CD4-positive, alpha-beta T cell (primary cell): ENCODE measurements at regions not wholly inside any gene's neighbourhood (a gene's known extent, or its start where the extent isn't known, plus 50 kb on each side); places are given as distances from the start of the nearest gene placed in this dataset.
A peak's percentile ranks its signal among the peaks of the same experiment; 100 is the strongest.
"Not testable (repeated sequence)": the region's sequence is repeated elsewhere in the genome, so short reads cannot be mapped to it uniquely, and the experiment has no call there.

Experiments used
- ATAC-seq: fragments of 200-7000 bp; cut with Tn5 transposase; one replicate; pipeline ENCODE4 v1.10.0; 2022; ENCODE audit warnings: mild to moderate bottlenecking; ENCODE audit not compliant: poor library complexity
- CTCF ChIA-PET: fragments of 350-600 bp; sonication (Branson Sonifier 250); formaldehyde crosslinking; loops from one replicate; lab custom pipeline; 2021; ENCODE audit warnings: antibody characterized with exemption, inconsistent platforms; lab: Charles Lee
- POLR2A ChIA-PET: fragments of 350-600 bp; sonication (Branson Sonifier 250); formaldehyde crosslinking; loops from one replicate; lab custom pipeline; 2021; ENCODE audit warnings: antibody characterized with exemption, inconsistent platforms; lab: Charles Lee
- DNase-seq, 14 experiments: peaks; one replicate each; pipeline ENCODE4 v3.0.0-alpha.2; 2013 to 2020; ENCODE audit warnings: mixed read lengths in 2 of 14
- H3K27ac ChIP-seq, 2 donors: one replicate each; pipeline versions ENCODE4 v1.5.1 to v1.7.0; 2013; ENCODE audit warnings: low read length in 2 of 2, low read depth in 1 of 2, mild to moderate bottlenecking in 1 of 2
- H3K27me3 ChIP-seq, 2 experiments: 1 replicate in 1 of 2; 2 replicates in 1 of 2; pipeline versions ENCODE4 v1.6.1 to v1.7.0; 2013; ENCODE audit warnings: low read length in 2 of 2, control low read depth in 1 of 2, mild to moderate bottlenecking in 1 of 2, moderate library complexity in 1 of 2; ENCODE audit not compliant: insufficient read depth in 2 of 2, control insufficient read depth in 1 of 2
- H3K36me3 ChIP-seq: one replicate; pipeline ENCODE4 v1.6.1; 2013; ENCODE audit warnings: low read length, control low read depth; ENCODE audit not compliant: insufficient read depth
- H3K4me1 ChIP-seq: one replicate; pipeline ENCODE4 v1.6.1; 2013; ENCODE audit warnings: low read length, control low read depth; ENCODE audit not compliant: insufficient read depth
- H3K4me3 ChIP-seq: one replicate; pipeline ENCODE4 v1.5.1; 2013; ENCODE audit warnings: mild to moderate bottlenecking, low read length, moderate library complexity
- H3K9me3 ChIP-seq, 2 experiments: 1 replicate in 1 of 2; 2 replicates in 1 of 2; pipeline versions ENCODE4 v1.6.1 to v1.7.0; 2013; ENCODE audit warnings: low read length in 2 of 2, mild to moderate bottlenecking in 2 of 2, control low read depth in 1 of 2, moderate library complexity in 1 of 2; ENCODE audit not compliant: control insufficient read depth in 1 of 2, insufficient read depth in 1 of 2
- H3K27ac Mint-ChIP-seq: one replicate; pipeline ENCODE4 v1.8.0; 2020; ENCODE audit warnings: mixed read lengths
- H3K27me3 Mint-ChIP-seq: one replicate; pipeline ENCODE4 v1.8.0; 2021; ENCODE audit warnings: mixed read lengths
- H3K36me3 Mint-ChIP-seq: one replicate; pipeline ENCODE4 v1.8.0; 2021; ENCODE audit warnings: low read depth, mixed read lengths
- H3K4me1 Mint-ChIP-seq: one replicate; pipeline ENCODE4 v1.8.0; 2021; ENCODE audit warnings: low read depth, mixed read lengths
- H3K4me3 Mint-ChIP-seq: one replicate; pipeline ENCODE4 v1.8.0; 2020; ENCODE audit warnings: mild to moderate bottlenecking, mixed read lengths
- H3K9me3 Mint-ChIP-seq: one replicate; pipeline ENCODE4 v1.8.0; 2020; ENCODE audit warnings: mixed read lengths
- CTCF ChIP-seq: fragments of 200-600 bp; IDR thresholded peaks from one replicate; pipeline ENCODE4 v1.8.0; 2022; ENCODE audit warnings: antibody characterized with exemption, mild to moderate bottlenecking
- intact Hi-C, 2 experiments: fragments of 100-400 bp; cut with DNase I in 1 of 2; cut with micrococcal nuclease in 1 of 2; formaldehyde crosslinking; loops; one replicate each; pipeline versions ENCODE4 v1.15.1 to v1.9.0; 2023 to 2025; cut with DNase I, micrococcal nuclease

- Mint-ChIP-seq H3K4me1 (no peaks in the 10 kb centered on the region), H3K9me3 (no peaks in the 10 kb centered on the region), H3K4me3 (no peak overlapping the region), H3K27ac (no peak overlapping the region), H3K36me3 (no peaks in the 10 kb centered on the region), H3K27me3 (peaks cover 2% of the 10 kb centered on the region)
- Histone ChIP-seq H3K9me3 (peaks cover 0 to 3% of the 10 kb centered on the region in 2 experiments), H3K4me3 (no peak overlapping the region), H3K27ac (no peak overlapping the region), H3K27me3 (no peaks in the 10 kb centered on the region), H3K4me1 (no peaks in the 10 kb centered on the region), H3K36me3 (no peaks in the 10 kb centered on the region)
- POLR2A ChIA-PET, result no interaction called here
- TF ChIP-seq CTCF, result no peak
- intact Hi-C loops, result no loop called here
- CTCF ChIA-PET, result no interaction called here
- DNase-seq (peak in 1 of 14 experiments; percentile 20), ATAC-seq (no peak)
Observed at GRCh38 chr10:78341953-78342614, 308.4 kb downstream of the RPS24 start.

- POLR2A ChIA-PET, result no interaction called here
- no peak overlapping the region for H3K4me3 Mint-ChIP-seq
- no peak overlapping the region for H3K27ac Mint-ChIP-seq
- H3K4me1 Mint-ChIP-seq, result no peaks in the 10 kb centered on the region
- peaks cover 9% of the 10 kb centered on the region for H3K27me3 Mint-ChIP-seq
- Histone ChIP-seq H3K4me1 (no peaks in the 10 kb centered on the region), H3K27me3 (no peaks in the 10 kb centered on the region), H3K4me3 (no peak overlapping the region), H3K9me3 (no peaks in the 10 kb centered on the region), H3K27ac (no peak overlapping the region), H3K36me3 (no peaks in the 10 kb centered on the region)
- CTCF ChIA-PET, result no interaction called here
- intact Hi-C loops, result no loop called here
- no peaks in the 10 kb centered on the region for H3K36me3 Mint-ChIP-seq
- TF ChIP-seq CTCF, result no peak
- ATAC-seq (no peak), DNase-seq (peak in 1 of 14 experiments; percentile 14)
- no peaks in the 10 kb centered on the region for H3K9me3 Mint-ChIP-seq
Observed at GRCh38 chr10:78342827-78343653, 309.4 kb downstream of the RPS24 start.

- H3K4me1 Mint-ChIP-seq, H3K4me3 Mint-ChIP-seq, H3K27ac ChIP-seq, H3K36me3 Mint-ChIP-seq, intact Hi-C loops, DNase-seq, H3K9me3 Mint-ChIP-seq, H3K4me3 ChIP-seq, H3K27ac Mint-ChIP-seq, CTCF ChIA-PET, H3K27me3 ChIP-seq, H3K4me1 ChIP-seq, H3K36me3 ChIP-seq, H3K27me3 Mint-ChIP-seq, POLR2A ChIA-PET, ATAC-seq, H3K9me3 ChIP-seq: not testable (repeated sequence)
Observed at GRCh38 chr10:78344257-78344656, 310.6 kb downstream of the RPS24 start.

- POLR2A ChIA-PET, H3K27me3 Mint-ChIP-seq, intact Hi-C loops, DNase-seq, H3K4me1 ChIP-seq, H3K9me3 Mint-ChIP-seq, H3K4me3 ChIP-seq, CTCF ChIA-PET, H3K27me3 ChIP-seq, H3K27ac ChIP-seq, H3K36me3 Mint-ChIP-seq, ATAC-seq, H3K4me1 Mint-ChIP-seq, H3K36me3 ChIP-seq, H3K9me3 ChIP-seq, H3K27ac Mint-ChIP-seq, H3K4me3 Mint-ChIP-seq: not testable (repeated sequence)
Observed at GRCh38 chr10:78345515-78345914, 311.9 kb downstream of the RPS24 start.
